ENCODE measurements at regions not wholly inside any gene's neighbourhood (a gene's known extent, or its start where the extent isn't known, plus 50 kb on each side); places are given as distances from the start of the nearest gene placed in this dataset.

- Histone ChIP-seq H3K9ac (ENCODE audit: low read depth in 1 of 2, low read length in 2 of 2) (no peak overlapping the region), H3K27me3 (ENCODE audit: control insufficient read depth in 4 of 4, insufficient read depth in 4 of 4, low read length in 3 of 4) (no peaks in the 10 kb centered on the region), H3K4me3 (ENCODE audit: low read depth in 1 of 3, low read length in 3 of 3) (no peak overlapping the region), H3K36me3 (ENCODE audit: control insufficient read depth in 4 of 4, insufficient read depth in 3 of 4, low read depth in 1 of 4, low read length in 3 of 4) (no peaks in the 10 kb centered on the region), H3K27ac (ENCODE audit: low read depth in 1 of 2, low read length in 2 of 2) (no peak overlapping the region), H3K4me1 (ENCODE audit: control insufficient read depth in 4 of 4, insufficient read depth in 4 of 4, low read length in 3 of 4) (peaks cover 0 to 3% (median 0%) of the 10 kb centered on the region in 4 donors), H3K9me3 (ENCODE audit: control insufficient read depth in 4 of 4, low read length in 3 of 4) (no peaks in the 10 kb centered on the region)
- WGBS: 88% methylated on average over 26 of the region's 26 CpGs
- no peak for DNase-seq (ENCODE audit: low spot score)
- no peak for TF ChIP-seq CTCF (IDR thresholded peaks at IDR 0.05; ENCODE audit: low read depth, low read length, missing input control)
Measured at GRCh38 chr6:165940366-165940765, 227.3 kb downstream of the TBXT start.

- no peaks in the 10 kb centered on the region for H3K36me3 ChIP-seq (ENCODE audit: control insufficient read depth in 4 of 4, insufficient read depth in 3 of 4, low read depth in 1 of 4, low read length in 3 of 4)
- DNase-seq (ENCODE audit: low spot score): no peak
- no peak overlapping the region for H3K4me3 ChIP-seq (ENCODE audit: low read depth in 1 of 3, low read length in 3 of 3)
- no peak overlapping the region for H3K27ac ChIP-seq (ENCODE audit: low read depth in 1 of 2, low read length in 2 of 2)
- no peak for TF ChIP-seq FOXA1 (IDR thresholded peaks at IDR 0.05)
- TF ChIP-seq HNF4G (IDR thresholded peaks at IDR 0.05): no peak
- TF ChIP-seq TAF1 (conservative IDR thresholded peaks at IDR 0.05): no peak
- TF ChIP-seq ZBTB33 (IDR thresholded peaks at IDR 0.05): no peak
- no peak for TF ChIP-seq REST (IDR thresholded peaks at IDR 0.05)
- TF ChIP-seq CTCF (IDR thresholded peaks at IDR 0.05; ENCODE audit: low read depth, low read length, missing input control): no peak
- no peak for TF ChIP-seq HNF4A (conservative IDR thresholded peaks at IDR 0.05)
- TF ChIP-seq ATF3 (IDR thresholded peaks at IDR 0.05): no peak
- no peak for TF ChIP-seq EGR1 (IDR thresholded peaks at IDR 0.05; ENCODE audit: low read depth in 2 of 2)
- no peak for TF ChIP-seq RXRA (IDR thresholded peaks at IDR 0.05)
- no peak for TF ChIP-seq RAD21 (IDR thresholded peaks at IDR 0.05)
- no peak for TF ChIP-seq GABPA (IDR thresholded peaks at IDR 0.05 in 1 of 2, conservative IDR thresholded peaks at IDR 0.05 in 1 of 2)
- no peaks in the 10 kb centered on the region for H3K27me3 ChIP-seq (ENCODE audit: control insufficient read depth in 4 of 4, insufficient read depth in 4 of 4, low read length in 3 of 4)
- no peaks in the 10 kb centered on the region for H3K9me3 ChIP-seq (ENCODE audit: control insufficient read depth in 4 of 4, low read length in 3 of 4)
- H3K9ac ChIP-seq (ENCODE audit: low read depth in 1 of 2, low read length in 2 of 2): no peak overlapping the region
- WGBS: 87% methylated on average over 10 of the region's 10 CpGs
- peaks cover 0 to 3% (median 0%) of the 10 kb centered on the region in 4 donors for H3K4me1 ChIP-seq (ENCODE audit: control insufficient read depth in 4 of 4, insufficient read depth in 4 of 4, low read length in 3 of 4)
Measured at GRCh38 chr6:165939601-165940290, 227.9 kb downstream of the TBXT start.
